Fibroblast of villous mesenchyme (primary cell): ENCODE measurements at regions not wholly inside any gene's neighbourhood (a gene's known extent, or its start where the extent isn't known, plus 50 kb on each side); places are given as distances from the start of the nearest gene placed in this dataset.

Experiments used
- DNase-seq: peaks from one replicate; pipeline ENCODE4 v3.0.0-alpha.2; 2010; ENCODE audit warnings: low read depth
- H3K4me3 ChIP-seq: 2 replicates; pipeline ENCODE4 v1.5.1; 2011; ENCODE audit warnings: low read depth, mild to moderate bottlenecking, low read length
- TF ChIP-seq, protein P1 (sequence below): IDR thresholded peaks from 2 replicates; pipeline ENCODE4 v1.5.1; 2012; ENCODE audit warnings: low read depth, mild to moderate bottlenecking, low read length; ENCODE audit not compliant: insufficient read depth

DNA sequence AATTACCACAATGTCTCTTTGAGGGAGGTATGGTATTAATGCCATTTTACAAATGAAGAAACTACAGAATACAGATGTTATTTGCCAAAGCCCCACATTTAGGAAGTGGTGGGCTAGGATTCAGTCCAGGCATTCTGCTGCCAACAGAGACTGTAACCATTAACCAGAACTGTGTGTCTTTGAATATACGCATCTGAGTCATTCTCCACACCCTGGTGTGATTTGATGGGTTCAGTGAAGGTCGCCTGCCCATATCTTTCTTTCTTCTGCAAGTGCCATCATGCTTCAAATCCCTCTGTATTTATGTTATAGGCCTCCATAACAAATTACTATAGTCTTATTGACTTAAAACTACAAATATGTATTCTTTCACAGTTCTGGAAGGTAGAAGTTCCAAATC lies 479.0 kb upstream of the DCC start:
- H3K4me3 ChIP-seq = no peak overlapping the region
- no peak for DNase-seq
- TF ChIP-seq, protein P1, sequence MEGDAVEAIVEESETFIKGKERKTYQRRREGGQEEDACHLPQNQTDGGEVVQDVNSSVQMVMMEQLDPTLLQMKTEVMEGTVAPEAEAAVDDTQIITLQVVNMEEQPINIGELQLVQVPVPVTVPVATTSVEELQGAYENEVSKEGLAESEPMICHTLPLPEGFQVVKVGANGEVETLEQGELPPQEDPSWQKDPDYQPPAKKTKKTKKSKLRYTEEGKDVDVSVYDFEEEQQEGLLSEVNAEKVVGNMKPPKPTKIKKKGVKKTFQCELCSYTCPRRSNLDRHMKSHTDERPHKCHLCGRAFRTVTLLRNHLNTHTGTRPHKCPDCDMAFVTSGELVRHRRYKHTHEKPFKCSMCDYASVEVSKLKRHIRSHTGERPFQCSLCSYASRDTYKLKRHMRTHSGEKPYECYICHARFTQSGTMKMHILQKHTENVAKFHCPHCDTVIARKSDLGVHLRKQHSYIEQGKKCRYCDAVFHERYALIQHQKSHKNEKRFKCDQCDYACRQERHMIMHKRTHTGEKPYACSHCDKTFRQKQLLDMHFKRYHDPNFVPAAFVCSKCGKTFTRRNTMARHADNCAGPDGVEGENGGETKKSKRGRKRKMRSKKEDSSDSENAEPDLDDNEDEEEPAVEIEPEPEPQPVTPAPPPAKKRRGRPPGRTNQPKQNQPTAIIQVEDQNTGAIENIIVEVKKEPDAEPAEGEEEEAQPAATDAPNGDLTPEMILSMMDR = no peak

DNA sequence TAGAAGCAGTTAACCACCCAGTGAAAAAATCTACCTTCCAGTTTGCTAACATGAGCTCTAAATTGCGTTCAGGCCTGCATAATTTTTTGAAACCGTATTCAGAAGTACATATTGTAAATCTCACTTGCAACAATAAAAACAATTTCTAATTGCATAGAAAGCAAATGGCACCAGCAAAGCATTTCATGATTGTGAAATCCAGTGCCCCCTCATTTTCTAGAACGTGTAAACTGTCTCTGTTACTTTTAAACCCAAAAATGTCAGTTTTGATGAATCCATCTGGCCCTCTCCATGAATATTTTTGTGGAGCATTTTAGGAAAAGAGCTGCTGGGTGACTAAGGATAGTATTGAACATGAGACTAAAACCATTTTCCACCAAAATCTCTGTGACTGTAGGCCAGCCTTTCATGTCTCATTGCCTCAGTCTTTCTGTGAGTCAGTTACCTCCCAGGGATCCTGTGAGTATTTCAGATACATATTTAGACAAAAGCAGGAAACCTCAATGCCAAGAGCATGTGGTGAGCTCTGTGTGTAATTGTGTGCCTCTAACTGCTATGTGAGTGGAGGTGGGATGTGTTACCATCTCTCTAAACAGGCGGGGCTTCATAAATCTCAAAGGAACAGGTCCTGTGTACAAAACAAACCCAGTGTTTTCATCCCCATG lies 477.8 kb upstream of the DCC start:
- DNase-seq = no peak
- TF ChIP-seq, protein P1 = no peak
- H3K4me3 ChIP-seq = no peak overlapping the region

DNA sequence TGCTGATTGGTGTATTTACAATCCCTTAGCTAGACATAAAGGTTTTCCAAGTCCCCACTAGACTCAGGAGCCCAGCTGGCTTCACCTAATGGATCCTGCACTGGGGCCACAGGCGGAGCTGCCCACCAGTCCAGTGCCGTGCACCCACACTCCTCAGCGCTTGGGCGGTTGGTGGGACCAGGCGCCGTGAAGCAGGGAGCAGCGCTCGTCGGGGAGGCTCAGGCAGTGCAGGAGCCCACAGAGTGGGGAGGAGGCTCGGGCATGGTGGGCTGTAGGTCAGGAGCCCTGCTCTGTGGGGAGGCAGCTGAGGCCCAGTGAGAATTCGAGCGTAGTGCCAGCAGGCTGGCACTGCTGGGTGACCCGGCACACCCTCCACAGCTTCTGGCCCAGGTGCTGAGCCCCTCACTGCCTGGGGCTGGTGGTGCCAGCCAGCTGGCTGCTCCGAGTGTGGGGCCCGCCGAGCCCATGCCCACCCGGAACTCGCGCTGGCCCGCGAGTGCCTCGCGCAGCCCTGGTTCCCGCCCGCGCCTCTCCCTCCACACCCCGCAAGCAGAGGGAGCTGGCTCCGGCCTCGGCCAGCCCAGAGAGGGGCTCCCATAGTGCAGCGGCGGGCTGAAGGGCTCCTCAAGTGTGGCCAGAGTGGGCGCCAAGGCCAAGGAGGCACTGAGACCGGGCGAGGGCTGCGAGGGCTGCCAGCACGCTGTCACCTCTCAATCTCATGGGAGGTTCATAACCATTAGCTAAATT lies 475.6 kb upstream of the DCC start:
- DNase-seq = no peak
- TF ChIP-seq, protein P1 = no peak
- no peak overlapping the region for H3K4me3 ChIP-seq

- no peak for DNase-seq
- TF ChIP-seq, protein P1 = no peak
Observed at GRCh38 chr18:51865538-51865937, 474.5 kb upstream of the DCC start.

DNA sequence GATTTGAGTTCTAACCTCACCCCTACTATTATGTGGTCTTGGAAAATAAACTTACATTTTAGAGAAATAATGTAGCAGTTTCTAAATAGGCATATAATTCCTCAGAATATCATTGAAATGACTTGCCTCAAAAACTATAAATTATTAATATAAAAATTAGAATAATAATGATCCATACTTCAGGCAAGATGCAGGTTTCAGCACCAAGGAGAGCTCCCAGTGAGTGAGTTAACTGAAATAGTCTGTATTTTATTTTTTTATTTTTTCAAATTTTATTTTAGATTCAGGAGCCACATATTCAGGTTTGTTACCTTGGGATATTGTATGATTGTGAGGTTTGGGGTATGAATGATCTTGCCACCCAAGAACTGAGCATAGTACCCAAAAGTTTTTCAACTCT lies 472.2 kb upstream of the DCC start:
- peak; percentile 12 for DNase-seq
- H3K4me3 ChIP-seq = no peak overlapping the region
- TF ChIP-seq, protein P1 = no peak

More at GRCh38 chr18:51865538-51865937, 474.5 kb upstream of the DCC start:
- no peak overlapping the region for H3K4me3 ChIP-seq

GRCh38 chr18:51878724-51879123 lies 461.3 kb upstream of the DCC start:
- H3K4me3 ChIP-seq = no peak overlapping the region
- TF ChIP-seq, protein P1 = no peak
- DNase-seq = no peak
